ENCODE measurements at regions not wholly inside any gene's neighbourhood (a gene's known extent, or its start where the extent isn't known, plus 50 kb on each side); places are given as distances from the start of the nearest gene placed in this dataset.

GRCh38 chr5:24817966-24818365 is 173.2 kb upstream of the CDH10 start:
- no peak overlapping the region for H3K4me3 ChIP-seq (replicated peaks in 1 of 2; ENCODE audit: low read depth in 2 of 2, low read length in 2 of 2)
- DNase-seq (ENCODE audit: low read depth in 2 of 2) = no peak
- TF ChIP-seq, protein P1, sequence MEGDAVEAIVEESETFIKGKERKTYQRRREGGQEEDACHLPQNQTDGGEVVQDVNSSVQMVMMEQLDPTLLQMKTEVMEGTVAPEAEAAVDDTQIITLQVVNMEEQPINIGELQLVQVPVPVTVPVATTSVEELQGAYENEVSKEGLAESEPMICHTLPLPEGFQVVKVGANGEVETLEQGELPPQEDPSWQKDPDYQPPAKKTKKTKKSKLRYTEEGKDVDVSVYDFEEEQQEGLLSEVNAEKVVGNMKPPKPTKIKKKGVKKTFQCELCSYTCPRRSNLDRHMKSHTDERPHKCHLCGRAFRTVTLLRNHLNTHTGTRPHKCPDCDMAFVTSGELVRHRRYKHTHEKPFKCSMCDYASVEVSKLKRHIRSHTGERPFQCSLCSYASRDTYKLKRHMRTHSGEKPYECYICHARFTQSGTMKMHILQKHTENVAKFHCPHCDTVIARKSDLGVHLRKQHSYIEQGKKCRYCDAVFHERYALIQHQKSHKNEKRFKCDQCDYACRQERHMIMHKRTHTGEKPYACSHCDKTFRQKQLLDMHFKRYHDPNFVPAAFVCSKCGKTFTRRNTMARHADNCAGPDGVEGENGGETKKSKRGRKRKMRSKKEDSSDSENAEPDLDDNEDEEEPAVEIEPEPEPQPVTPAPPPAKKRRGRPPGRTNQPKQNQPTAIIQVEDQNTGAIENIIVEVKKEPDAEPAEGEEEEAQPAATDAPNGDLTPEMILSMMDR (IDR thresholded peaks at IDR 0.05; ENCODE audit: low read depth, low read length) = no peak

- TF ChIP-seq, protein P1 (IDR thresholded peaks at IDR 0.05; ENCODE audit: low read depth, low read length) = no peak
- H3K4me3 ChIP-seq (replicated peaks in 1 of 2; ENCODE audit: low read depth in 2 of 2, low read length in 2 of 2) = no peak overlapping the region
- no peak for DNase-seq (ENCODE audit: low read depth in 2 of 2)
These were observed 171.4 kb upstream of the CDH10 start for GRCh38 chr5:24816206-24816605.

DNA sequence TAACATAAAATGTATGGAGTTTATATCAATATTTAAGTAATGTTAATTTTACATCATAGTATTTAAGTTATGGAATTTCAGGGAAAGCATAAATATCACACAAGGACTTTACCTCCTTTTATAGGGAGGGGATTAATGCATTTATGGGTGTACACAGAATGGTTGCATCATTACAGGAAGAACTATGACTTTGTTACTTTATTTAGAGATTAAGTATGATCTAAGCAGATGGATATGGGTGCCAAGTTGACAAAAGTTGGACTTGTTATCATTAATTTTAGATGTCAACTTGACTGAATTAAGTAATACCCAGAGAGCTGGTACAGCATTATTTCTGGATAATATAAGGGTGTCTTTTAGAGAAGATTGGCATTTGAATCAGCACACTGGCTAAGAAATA is 160.5 kb upstream of the CDH10 start:
- TF ChIP-seq, protein P1 (IDR thresholded peaks at IDR 0.05; ENCODE audit: low read depth, low read length) = no peak
- H3K4me3 ChIP-seq (replicated peaks in 1 of 2; ENCODE audit: low read depth in 2 of 2, low read length in 2 of 2) = no peak overlapping the region
- no peak for DNase-seq (ENCODE audit: low read depth in 2 of 2)

DNA sequence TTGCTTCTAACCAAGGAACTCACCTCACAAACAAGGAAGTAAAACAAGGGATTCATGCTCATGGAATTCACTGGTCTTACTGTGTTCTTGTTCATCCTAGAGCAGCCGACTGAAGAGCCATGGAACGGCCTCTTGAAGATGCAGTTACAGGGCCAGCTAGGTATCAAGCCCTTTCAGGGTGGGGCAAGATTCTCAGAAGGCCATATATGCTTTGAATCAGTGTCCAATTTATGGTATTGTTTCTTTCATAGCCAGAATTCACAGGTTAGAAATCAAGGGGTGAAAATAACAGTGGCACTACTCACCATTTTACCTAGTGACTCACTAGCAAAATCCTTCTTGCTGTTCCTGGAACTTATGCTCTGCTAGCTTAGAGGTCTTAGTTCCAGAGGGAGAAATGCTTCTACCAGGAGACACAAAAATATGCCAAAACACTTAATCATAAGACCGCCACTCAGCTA is 159.5 kb upstream of the CDH10 start:
- no peak for DNase-seq (ENCODE audit: low read depth in 2 of 2)
- H3K4me3 ChIP-seq (replicated peaks in 1 of 2; ENCODE audit: low read depth in 2 of 2, low read length in 2 of 2) = no peak overlapping the region
- TF ChIP-seq, protein P1 (IDR thresholded peaks at IDR 0.05; ENCODE audit: low read depth, low read length) = no peak

DNA sequence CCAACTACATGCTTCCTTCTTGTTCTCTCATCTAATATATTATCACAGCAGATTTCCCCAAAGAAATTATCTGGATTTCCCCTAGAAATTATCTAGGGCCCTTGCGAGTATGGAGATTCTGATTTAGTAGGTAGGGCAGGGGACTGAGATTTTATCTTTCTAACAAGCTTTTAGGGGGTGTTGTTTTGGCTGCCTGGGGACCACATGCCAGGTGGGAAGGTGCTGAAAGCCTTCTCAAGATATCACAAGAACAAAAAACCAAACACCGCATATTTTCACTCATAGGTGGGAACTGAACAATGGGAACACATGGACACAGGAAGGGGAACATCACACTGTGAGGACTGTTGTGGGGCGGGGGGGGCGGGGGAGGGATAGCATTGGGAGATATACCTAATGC is 146.5 kb upstream of the CDH10 start:
- TF ChIP-seq, protein P1 (IDR thresholded peaks at IDR 0.05; ENCODE audit: low read depth, low read length) = no peak
- H3K4me3 ChIP-seq (replicated peaks in 1 of 2; ENCODE audit: low read depth in 2 of 2, low read length in 2 of 2) = no peak overlapping the region
- DNase-seq (ENCODE audit: low read depth in 2 of 2) = no peak

GRCh38 chr5:24789611-24790351 is 145.0 kb upstream of the CDH10 start:
- no peak for DNase-seq (ENCODE audit: low read depth in 2 of 2)
- TF ChIP-seq, protein P1 (IDR thresholded peaks at IDR 0.05; ENCODE audit: low read depth, low read length) = no peak
- H3K4me3 ChIP-seq (replicated peaks in 1 of 2; ENCODE audit: low read depth in 2 of 2, low read length in 2 of 2) = no peak overlapping the region
